H1 (cell line): ENCODE measurements at regions not wholly inside any gene's neighbourhood (a gene's known extent, or its start where the extent isn't known, plus 50 kb on each side); places are given as distances from the start of the nearest gene placed in this dataset.
"Not testable (repeated sequence)": the region's sequence is repeated elsewhere in the genome, so short reads cannot be mapped to it uniquely, and the experiment has no call there.

ENCODE experiments used
- POLR2A ChIP-seq, 2 experiments: IDR thresholded peaks; 1 replicate in 1 of 2; 2 replicates in 1 of 2; pipeline ENCODE4 v1.6.1; 2011; ENCODE audit warnings: low read depth in 2 of 2, low read length in 2 of 2, mild to moderate bottlenecking in 2 of 2; ENCODE audit errors: control extremely low read depth in 1 of 2
- POLR2AphosphoS5 ChIP-seq: IDR thresholded peaks from 2 replicates; pipeline ENCODE4 v1.6.1; 2011; ENCODE audit warnings: low read depth, low read length

GRCh38 chr17:16842346-16842745, 129.6 kb downstream of the TNFRSF13B start:
- not testable (repeated sequence) for TF ChIP-seq POLR2AphosphoS5; POLR2A (IDR thresholded peaks at IDR 0.05; ENCODE audit: control extremely low read depth in 1 of 2, low read depth in 2 of 2, low read length in 2 of 2)
